HG03342 (cell line): ENCODE measurements at regions not wholly inside any gene's neighbourhood (a gene's known extent, or its start where the extent isn't known, plus 50 kb on each side); places are given as distances from the start of the nearest gene placed in this dataset.

ENCODE experiments used
- ATAC-seq: cut with Tn5 transposase; IDR thresholded peaks from one replicate; pipeline ENCODE4 v1.9.1; 2021; ENCODE audit warnings: mild to moderate bottlenecking, moderate library complexity; ENCODE audit not compliant: unreplicated experiment

DNA sequence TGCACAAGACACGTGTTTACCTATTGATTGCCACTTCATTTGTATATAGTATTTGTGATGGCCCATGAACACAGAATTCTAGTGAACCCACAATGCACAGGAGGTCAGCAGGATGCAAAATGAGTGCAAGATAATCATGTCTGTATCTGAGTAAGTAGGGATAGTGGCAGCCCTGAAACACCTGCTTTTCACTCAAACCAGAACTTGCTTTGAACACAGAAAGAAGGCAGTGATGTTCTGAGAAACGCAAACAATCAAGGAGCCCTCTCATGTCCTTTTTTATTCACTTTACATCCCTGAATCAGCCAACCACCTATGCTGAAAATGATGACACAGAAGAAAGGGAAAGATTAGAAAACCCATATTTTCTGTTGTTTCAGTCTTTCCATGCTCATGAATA is 170.4 kb upstream of the AVPR1A start:
- no peak for ATAC-seq

DNA sequence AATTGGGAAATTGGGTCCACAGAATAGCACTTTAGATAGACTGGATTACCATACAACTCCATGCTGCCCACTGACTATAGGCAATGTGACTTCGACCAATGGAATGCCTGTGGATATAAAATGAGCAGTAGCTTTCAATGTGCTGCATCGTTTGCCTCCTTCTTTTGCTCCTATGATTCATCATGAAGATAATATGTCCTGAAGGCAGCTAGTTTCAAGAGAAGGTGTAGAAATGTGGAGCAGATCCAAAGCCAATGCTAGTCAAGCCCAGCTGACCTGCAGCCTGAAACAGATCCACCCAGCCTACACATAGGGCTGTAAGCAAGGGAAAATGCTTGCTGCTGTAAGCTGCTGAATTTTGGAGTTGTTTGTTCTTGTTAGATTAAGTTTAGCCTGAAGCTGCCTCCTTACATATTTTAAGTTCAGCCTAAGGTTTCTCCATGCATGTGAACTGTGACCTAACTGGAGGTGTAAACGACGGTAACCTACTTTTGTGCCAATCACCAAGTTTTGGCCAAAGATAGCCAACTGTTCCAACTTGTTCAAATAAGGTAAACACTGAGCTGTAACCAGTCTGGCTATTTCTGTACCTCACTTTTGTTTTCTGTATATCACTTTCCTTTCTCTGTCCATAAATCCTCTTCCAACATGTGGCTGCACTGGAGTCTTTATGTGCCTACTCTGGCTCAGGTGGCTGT is 169.1 kb upstream of the AVPR1A start:
- ATAC-seq: no peak

DNA sequence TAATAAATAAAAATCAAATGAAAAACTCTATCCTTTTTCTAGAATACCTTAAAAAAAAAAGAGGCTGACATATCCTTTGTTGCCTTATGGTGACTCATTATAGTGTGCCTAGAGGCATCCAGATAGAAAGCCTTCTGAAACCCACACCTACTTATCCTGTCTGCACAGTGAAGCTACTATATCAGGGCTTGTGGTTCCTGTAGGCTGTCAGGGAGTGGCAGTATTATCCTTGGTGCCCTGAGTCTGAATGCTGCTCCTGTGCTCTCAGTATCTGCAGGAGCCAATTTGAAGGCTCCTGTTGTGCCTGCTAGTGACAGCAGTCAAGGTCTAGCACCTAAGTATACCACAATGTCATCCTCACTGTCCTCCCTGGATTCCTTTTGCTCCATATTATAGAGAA is 168.4 kb upstream of the AVPR1A start:
- peak; percentile 69 for ATAC-seq

DNA sequence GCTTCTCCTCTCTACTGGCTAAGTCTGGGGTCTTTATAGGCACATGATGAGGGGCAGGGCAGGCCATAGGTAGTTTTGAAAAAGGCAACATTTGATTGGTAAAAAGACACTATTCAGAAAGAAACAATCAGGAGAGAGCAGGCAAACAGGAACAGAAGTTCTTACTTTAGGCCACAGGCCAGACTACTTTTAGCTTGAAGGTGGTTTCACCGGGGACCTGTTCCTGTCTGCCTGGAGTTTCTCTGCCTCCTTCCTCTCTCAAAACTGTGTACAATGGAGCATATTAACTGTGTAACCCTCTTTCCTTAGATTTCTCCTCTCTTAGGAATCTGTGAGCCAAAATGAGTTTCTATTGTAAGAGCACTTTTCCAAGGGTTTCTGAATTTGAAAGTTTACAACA is 167.9 kb upstream of the AVPR1A start:
- no peak for ATAC-seq

DNA sequence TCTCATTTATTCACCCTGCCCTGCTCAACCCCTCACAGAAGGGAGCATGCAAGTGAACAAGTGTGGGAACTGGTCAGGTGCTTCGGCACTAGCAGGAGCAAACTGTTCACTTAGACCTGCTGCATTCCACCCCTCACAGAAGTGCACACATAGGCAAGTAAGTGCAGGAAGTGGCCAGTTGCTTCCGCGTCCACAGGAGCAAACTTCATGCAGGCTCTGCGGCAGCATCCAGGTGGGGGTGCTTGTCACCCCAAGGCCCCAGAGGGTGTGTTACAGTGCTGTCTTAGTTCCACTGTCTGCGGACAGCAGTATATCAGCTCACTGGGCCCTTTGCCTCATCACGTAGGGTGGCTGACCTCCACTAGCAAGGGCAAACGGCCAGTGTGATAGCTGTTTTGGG is 167.3 kb upstream of the AVPR1A start:
- ATAC-seq: no peak

DNA sequence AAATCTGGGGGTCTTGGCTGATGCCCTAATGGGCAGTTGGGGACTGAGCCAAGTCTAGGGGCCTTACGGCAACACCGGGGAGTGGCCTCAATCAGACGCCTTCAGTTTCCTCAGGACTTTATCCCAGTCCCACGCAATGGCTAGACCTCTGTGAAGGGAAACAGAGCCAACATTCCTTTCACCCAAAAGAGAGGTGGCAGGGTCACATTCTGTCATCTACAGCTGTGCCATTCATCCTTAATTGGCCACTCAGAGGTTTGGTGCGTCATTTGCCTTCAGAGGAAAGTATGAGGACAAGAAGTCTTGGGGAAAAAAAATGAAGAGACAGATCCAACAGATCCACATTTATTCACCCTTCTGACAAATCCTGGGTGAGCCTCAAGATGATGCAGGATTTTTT is 166.9 kb upstream of the AVPR1A start:
- ATAC-seq: no peak

DNA sequence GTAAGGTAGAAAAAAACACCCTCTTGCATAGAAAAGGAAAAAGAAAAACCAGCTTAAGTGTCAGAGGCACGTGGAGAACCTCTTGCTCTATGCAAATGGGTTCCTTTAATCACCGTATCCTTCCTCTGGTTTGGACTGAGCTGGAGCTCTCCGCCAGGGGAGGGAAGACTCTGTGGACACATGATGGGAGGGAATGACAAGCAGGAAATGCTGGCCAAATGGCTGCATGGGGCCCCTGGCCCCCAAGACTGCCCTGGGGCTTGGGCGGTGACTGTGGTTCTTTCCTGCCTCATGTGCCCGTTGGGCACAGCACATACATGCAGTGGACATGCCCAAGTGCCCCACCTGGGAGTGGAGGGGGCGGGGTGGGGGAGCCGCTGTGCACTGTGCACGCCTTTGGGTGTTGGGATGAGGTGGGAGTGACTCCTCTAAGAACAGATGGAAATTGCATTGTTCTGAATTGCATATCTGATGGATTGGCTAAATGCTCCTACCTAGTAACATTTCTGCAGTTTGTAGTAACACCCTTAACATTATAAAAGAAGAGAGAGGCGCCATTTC is 166.4 kb upstream of the AVPR1A start:
- ATAC-seq: no peak

DNA sequence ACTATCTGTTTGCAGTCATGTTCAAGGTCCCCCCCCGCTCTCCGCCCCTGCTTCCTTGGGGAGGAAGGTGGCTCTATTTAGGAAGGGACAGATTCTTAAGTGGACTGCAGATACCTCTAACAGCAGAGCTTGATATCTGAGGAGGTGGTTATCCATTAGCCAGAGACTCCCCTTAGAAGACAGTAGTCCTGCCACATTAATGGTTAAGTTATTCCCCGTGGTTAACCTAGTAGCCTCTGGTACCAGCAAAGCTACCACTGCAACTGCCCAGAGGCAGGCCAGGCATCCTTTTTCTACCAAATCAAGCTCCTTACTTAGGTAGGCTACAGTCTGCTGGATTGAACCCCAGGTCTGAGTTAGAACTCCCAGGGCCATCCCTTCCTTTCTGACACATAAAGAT is 162.1 kb upstream of the AVPR1A start:
- no peak for ATAC-seq

DNA sequence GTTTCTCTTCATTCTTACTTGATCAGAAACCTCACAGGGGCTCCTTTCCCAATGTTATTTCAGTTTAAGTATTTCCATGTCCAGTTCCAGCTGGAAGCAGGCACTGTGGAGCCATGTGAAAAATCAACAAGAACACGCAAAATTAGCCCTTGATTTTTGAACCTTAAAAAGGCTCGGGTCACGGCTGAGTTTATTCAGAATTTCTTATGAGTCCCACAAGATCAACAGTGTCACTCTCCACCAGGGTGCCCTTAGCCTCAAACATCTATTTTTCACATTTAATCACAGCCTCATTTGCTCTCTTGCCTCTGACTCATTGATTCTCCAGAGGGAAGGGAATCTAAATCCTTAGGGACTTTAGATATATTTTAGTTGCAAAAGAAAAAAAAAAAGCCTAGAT is 157.7 kb upstream of the AVPR1A start:
- no peak for ATAC-seq

DNA sequence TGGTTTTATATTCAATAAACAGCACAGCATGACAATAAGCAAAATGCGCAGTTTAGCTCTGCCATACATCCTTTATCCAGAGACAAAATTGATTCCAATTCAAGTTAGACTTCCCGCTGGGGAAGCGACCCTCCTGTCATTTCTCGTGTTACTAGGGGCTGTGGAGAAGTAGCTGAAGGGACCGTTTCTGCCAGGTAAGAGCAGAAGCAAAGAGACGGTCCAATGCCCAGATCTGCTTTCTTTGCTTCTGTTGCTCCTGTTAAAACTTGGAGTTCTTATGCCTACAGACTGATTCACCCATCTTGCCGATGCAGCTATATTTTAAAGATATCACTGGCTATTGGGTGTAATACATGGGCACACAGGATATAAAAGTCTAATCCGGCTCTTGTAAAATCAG is 156.8 kb upstream of the AVPR1A start:
- no peak for ATAC-seq

DNA sequence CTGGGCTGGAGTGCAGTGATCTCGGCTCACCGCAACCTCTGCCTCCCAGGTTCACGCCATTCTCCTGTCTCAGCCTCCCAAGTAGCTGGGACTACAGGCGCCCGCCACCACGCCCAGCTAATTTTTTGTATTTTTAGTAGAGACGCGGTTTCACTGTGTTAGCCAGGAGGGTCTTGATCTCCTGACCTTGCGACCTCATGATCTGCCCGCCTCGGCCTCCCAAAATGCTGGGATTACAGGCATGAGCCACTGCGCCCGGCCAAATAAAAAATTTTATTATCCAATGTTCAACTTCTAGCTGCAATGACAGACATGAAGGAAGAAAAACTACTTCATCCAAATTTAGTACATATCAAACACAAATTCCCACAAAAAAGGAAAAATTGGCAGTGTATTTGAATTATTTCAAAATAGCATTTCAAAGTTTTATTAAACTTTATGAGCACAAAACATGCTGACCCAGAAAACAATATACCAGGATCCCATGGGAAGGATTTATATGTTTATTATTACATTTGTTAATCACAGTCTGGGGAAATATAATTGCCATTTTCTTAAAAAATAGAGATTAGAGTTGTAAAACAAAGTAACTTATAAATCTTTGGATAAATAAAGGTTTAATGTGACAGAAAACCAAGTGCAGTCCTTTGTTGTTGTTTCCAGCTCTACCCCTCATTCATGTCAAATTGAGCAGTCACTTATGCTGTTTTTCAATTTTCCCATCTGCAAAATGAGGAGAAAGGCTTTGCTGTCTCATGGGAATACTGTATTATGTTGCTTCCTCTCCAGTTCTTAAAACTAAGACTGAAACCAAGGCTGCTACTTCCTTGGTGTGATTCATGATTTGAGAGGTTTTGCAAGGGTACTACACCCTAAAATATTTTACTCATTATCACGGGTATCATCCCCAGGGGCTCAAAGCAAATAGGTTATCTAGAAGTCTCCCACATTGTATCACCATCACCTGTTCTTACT is 155.2 kb upstream of the AVPR1A start:
- peak; percentile 40 for ATAC-seq

DNA sequence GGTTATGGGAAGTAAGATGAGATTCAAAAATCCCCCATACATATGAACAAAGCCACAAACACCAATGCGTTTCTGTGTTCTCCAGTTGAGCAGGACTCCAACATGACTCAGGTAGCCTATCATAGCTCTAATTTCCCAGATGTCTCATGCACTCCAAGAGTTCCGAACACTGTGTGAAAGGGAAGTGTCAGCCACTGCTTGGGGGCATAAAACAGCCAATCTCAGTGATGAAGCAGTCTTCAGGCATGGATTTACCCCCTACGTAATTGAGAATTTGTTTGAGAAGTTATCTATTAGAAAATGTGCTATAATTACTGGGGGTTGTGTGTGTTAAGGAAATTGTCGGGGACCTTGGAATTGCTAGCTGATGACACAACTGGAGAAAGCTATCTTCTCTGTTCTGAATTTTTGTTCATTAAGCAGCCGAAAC is 153.9 kb upstream of the AVPR1A start:
- ATAC-seq: peak; percentile 43

DNA sequence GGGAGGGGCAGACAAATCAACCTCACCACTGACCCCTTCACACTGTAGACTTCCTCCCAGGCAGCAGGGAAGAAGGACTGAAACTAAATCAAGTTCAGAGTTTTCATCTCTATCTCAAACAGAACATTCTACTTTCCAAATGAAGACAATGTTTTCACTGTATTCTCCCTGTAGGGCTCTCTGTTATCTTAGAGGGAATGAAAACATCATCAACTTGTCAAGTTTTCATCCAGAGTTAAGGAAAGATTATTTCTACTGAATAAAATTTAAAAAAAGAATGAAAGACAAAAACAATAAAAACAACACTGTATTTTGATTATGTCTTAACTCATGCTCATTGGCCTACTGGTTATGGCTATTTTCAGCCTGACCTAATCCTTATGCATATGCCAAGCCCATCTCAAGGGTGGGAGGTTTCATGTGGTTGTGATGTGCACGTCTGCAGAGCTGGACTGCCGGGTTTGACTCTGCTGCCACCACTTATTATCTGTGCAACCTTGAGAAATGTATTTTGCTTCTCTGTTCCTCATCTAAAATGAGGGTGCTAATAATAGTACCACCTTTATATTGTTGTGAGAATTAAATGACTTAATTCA is 152.0 kb upstream of the AVPR1A start:
- peak; percentile 2 for ATAC-seq

DNA sequence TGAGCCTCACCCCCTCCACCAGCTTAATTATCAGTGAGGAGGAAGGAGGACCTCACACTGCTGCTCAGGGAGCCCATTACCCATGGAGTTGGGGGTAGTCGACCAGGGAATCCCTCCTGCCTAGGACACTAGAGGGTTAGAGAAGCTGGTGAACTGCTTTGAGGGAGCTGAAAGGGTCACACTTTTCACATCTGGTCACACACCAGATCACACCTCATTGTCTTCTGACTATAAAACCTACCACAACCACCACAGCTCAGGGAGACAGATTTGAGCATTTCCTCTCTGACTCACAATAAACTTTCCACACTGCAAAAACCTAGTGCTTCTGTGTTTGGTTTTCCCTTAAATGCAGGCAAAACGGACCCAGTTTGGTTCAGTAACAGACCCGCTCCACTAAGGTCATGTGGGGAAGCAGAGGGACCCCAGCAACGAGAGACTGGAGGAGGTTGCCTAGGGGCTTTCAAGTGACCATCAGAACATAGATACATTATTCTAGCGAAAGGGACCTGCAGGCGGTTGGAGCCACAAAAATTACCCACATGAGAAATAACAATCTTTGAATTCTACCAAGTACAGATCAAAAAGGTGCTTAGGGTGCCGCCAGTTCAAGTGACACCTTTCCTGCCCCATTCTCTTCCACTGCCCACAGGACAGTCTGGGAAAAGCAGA is 151.4 kb upstream of the AVPR1A start:
- ATAC-seq: peak; percentile 80

DNA sequence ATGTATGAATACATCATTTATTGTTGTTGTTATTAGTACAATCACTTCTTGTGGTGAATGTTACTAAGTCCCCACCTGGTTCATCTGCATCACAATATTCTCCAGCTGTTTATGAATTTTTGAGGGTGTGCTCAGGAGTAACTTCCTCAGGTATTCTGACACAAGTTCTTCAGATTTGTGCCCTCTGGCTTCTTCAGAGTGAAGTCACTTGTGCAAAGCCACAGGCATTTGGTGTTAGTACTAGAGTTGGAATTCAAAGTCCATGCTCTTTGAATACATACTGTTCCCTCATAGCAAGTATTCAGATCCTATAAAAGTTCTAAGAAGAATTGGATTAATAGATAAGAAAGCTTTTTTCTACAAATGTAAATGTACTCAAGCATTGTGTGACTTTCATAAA is 150.3 kb upstream of the AVPR1A start:
- no peak for ATAC-seq

DNA sequence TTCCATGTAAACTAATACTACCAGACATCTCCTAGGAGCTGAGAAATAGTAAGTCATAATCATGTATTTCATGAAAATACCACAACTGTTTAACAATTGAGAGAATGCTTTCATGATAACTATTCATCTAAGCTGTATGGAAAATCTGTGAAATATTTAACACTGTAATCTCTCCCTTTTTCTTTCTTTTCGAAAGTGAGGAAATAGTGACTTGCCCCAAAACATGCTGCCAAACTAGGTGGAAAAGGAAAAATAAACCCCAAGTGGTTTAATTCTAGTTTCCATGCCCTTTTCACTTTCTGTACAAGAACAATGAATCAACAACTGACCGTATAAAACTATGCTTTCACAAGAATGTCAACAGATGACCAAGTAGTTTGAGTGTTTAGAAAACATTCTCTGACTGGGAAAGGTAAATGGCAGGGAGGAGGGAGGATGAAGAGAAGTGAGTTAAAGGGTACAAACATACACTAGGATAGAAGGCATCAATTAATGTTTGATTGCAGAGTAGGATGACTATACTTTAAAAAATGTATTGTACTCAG is 147.5 kb upstream of the AVPR1A start:
- no peak for ATAC-seq

DNA sequence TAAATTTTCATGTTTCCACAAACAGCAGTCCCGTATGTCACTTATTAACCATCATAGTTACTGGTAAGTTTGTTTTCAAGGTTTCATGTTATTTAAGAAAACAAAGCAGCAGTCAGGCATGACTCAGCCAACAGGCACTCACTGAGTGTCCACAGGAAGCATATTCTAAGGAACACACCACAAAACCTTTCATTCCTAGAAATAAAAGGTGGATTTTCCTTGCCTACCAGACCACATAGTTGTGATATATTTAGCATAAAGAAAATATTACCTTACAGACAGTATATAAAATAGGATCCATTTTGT is 143.3 kb upstream of the AVPR1A start:
- peak; percentile 94 for ATAC-seq

DNA sequence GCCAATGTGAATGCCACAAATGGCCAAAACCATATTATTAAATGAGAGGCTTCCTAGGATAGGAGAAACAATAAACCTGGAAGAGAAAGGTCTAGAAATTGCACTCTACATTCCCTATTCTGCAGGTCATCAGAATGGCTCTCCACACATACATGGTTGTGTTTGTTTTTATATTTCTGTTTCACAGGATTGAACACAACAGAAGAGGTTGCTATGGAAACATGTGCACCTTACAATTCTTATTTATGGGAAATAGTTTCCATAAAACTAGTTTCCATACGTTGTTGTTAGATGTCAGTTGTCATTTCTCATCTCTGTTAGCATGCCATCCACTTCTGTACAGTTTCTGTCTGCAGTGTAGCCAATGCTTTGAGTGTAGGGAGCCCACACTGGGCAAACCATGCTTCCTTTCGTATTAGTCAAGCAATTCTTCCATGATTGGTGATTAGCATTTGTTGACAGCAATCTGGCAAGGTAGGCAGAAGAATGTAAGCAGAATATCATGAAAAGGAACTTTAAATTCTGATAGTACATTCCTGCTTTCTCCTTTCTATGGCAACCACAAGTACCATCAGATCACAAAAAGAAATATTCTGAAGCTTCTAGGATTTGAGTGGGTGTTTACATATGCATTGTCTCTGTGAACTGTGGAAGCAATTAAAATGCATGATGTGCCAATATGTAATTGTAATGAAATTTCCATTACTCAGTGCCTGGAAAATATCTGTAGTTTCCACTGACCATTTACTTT is 141.6 kb upstream of the AVPR1A start:
- ATAC-seq: no peak

DNA sequence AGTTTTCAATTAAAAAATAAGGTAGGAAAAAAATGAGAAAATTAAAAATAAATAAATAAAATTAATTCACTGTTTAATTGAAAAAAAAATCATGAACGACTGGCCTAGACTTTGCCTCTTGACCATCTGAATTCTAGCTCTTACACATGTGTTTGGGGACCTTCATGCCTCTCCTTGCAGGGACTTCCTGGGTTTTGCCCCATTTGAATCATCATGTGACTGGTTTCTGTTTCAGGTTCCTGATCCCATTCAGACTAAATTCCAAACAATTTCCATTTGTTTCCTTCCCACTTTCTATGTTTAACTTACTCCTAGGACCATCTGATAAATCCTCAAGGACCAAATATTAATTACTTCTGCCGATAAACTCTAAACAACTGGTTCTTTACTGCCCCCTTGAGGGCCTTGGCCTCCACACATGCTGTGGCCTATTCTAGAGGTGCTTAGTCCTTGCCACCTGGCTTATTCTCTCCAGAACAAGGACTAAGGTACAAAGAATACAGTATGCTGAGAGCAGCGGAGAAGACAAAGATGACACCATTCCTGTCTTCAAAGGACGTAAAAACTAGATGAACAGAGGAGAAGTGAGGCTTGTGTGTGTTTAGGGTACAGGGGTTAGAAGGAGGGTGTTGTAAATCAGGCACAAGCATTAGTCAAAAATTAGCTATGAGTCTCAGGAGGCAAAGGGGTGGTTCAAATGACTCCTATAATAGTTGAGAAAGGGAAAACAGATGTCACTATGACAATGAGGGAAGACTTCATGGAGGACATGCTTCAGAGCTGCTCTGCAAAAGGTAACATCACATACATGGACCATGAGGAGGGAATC is 125.8 kb upstream of the AVPR1A start:
- ATAC-seq: peak; percentile 94
